ENCODE measurements at regions not wholly inside any gene's neighbourhood (a gene's known extent, or its start where the extent isn't known, plus 50 kb on each side); places are given as distances from the start of the nearest gene placed in this dataset.

DNA sequence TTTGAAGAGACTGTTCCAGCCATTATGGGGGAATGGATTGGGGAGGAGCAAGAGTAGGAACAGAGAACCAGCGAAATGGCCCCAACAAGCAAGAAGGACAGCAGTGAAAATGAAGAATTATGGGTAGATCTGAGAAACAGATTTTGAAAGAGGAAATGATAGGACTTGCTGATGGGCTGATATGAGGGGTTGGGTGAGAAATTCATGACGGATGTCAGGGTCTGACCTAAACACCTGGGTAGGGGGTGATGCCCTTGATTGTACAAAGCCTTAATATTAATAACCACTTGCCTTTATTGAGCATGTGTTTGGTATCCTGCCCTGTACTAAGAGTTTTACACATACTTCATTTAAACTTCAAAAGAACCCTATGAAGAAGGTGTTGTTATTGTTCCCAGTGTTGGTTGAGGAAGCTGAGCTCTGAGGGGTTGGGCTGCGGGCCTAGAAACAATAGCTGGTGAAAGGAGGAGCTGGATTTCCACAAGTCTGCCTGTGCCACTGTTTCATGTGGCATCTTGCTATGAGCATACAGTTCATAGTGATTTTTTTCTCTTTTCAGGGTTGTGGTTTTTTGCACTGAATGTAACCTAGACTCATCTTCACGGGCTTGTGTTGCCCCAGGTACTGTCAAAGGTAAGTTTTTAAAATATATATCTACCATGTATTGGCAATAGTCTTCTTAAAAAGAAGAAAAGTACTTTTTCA lies 61.1 kb upstream of the TNRC6B start:
- Histone ChIP-seq H3K27me3 (ENCODE audit: insufficient read depth) (no peaks in the 10 kb centered on the region), H3K79me2 (ENCODE audit: insufficient read depth) (no peaks in the 10 kb centered on the region), H3K27ac (ENCODE audit: low read depth in 2 of 2, low read length in 1 of 2) (no peak overlapping the region), H3K4me3 (ENCODE audit: low read depth in 2 of 2, low read length in 1 of 2) (no peak overlapping the region), H2AFZ (ENCODE audit: low read depth) (no peak overlapping the region), H3K36me3 (replicated peaks in 1 of 2; ENCODE audit: control insufficient read depth in 1 of 2, insufficient read depth in 2 of 2, low read length in 1 of 2) (no peaks in the 10 kb centered on the region), H3K9ac (no peak overlapping the region), H3K4me2 (no peak overlapping the region), H3K9me2 (no peaks in the 10 kb centered on the region), H4K20me1 (ENCODE audit: insufficient read depth) (no peaks in the 10 kb centered on the region), H3F3A (replicated peaks; ENCODE audit: insufficient read depth) (no peaks in the 10 kb centered on the region), H3K9me3 (no peaks in the 10 kb centered on the region), H3K4me1 (ENCODE audit: control insufficient read depth in 1 of 2, insufficient read depth in 2 of 2, low read depth in 1 of 2, low read length in 1 of 2) (no peaks in the 10 kb centered on the region; a peak in 1 of 4 replicates)
- TF ChIP-seq EZH2phosphoT487 (IDR thresholded peaks at IDR 0.05; ENCODE audit: borderline replicate concordance, low read depth) (no peak), ELF1 (IDR thresholded peaks at IDR 0.05) (no peak), CHD2 (IDR thresholded peaks at IDR 0.05; ENCODE audit: low read length, partially characterized antibody) (no peak), PBX3 (IDR thresholded peaks at IDR 0.05) (no peak)
- no peak for DNase-seq
- CTCF ChIA-PET, result no interaction called here
- POLR2A ChIA-PET, result no interaction called here
- WGBS (ENCODE audit: low lambda C conversion rate), result 84% methylated on average over 4 of the region's 4 CpGs

DNA sequence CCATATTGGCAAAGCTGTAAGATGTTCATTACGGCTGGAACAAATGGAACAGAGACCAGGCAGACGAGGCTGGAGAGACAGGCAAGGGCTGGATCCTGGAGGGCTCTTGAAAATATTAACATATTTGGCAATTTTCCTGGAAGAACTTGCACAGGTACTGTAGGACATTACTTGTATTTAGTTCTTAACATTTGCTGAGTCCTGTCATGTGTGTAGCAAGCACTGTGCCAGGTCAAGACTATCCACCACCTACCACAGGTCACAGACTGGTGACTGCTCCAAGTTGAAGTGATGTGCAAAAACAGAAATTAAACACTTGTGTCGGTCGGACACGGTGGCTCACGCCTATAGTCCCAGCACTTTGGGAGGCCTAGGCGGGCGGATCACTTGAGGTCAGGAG lies 58.7 kb upstream of the TNRC6B start:
- H4K20me1 ChIP-seq (ENCODE audit: insufficient read depth), result no peaks in the 10 kb centered on the region
- no peak for DNase-seq
- no peak overlapping the region for H3K9ac ChIP-seq
- H3K4me3 ChIP-seq (ENCODE audit: low read depth in 2 of 2, low read length in 1 of 2), result no peak overlapping the region
- no peak overlapping the region for H3K4me2 ChIP-seq
- ChIA-PET POLR2A (no interaction called here), CTCF (no interaction called here)
- no peak overlapping the region for H2AFZ ChIP-seq (ENCODE audit: low read depth)
- no peaks in the 10 kb centered on the region for H3K27me3 ChIP-seq (ENCODE audit: insufficient read depth)
- peaks cover 0 to 3% of the 10 kb centered on the region in 2 experiments; a peak in 1 of 4 replicates for H3K4me1 ChIP-seq (ENCODE audit: control insufficient read depth in 1 of 2, insufficient read depth in 2 of 2, low read depth in 1 of 2, low read length in 1 of 2)
- H3K9me3 ChIP-seq, result no peaks in the 10 kb centered on the region
- no peaks in the 10 kb centered on the region for H3K9me2 ChIP-seq
- no peak for TF ChIP-seq RAD21 (IDR thresholded peaks at IDR 0.05; ENCODE audit: low read length)
- H3K27ac ChIP-seq (ENCODE audit: low read depth in 2 of 2, low read length in 1 of 2), result no peak overlapping the region
- no peaks in the 10 kb centered on the region for H3K79me2 ChIP-seq (ENCODE audit: insufficient read depth)
- WGBS (ENCODE audit: low lambda C conversion rate), result 98% methylated on average over 8 of the region's 8 CpGs
- no peaks in the 10 kb centered on the region for H3K36me3 ChIP-seq (replicated peaks in 1 of 2; ENCODE audit: control insufficient read depth in 1 of 2, insufficient read depth in 2 of 2, low read length in 1 of 2)
- H3F3A ChIP-seq (replicated peaks; ENCODE audit: insufficient read depth), result no peaks in the 10 kb centered on the region

- CTCF ChIA-PET, result no interaction called here
- H2AFZ ChIP-seq (ENCODE audit: low read depth), result no peak overlapping the region
- H3K27me3 ChIP-seq (ENCODE audit: insufficient read depth), result no peaks in the 10 kb centered on the region
- POLR2A ChIA-PET, result no interaction called here
- no peaks in the 10 kb centered on the region for H3K36me3 ChIP-seq (replicated peaks in 1 of 2; ENCODE audit: control insufficient read depth in 1 of 2, insufficient read depth in 2 of 2, low read length in 1 of 2)
- no peak overlapping the region for H3K4me2 ChIP-seq
- H4K20me1 ChIP-seq (ENCODE audit: insufficient read depth), result no peaks in the 10 kb centered on the region
- no peaks in the 10 kb centered on the region for H3K9me2 ChIP-seq
- no peaks in the 10 kb centered on the region for H3F3A ChIP-seq (replicated peaks; ENCODE audit: insufficient read depth)
- H3K4me1 ChIP-seq (ENCODE audit: control insufficient read depth in 1 of 2, insufficient read depth in 2 of 2, low read depth in 1 of 2, low read length in 1 of 2), result peaks cover 0 to 3% of the 10 kb centered on the region in 2 experiments; a peak in 1 of 4 replicates
- DNase-seq, result no peak
- WGBS (ENCODE audit: low lambda C conversion rate), result 99% methylated on average over 4 of the region's 4 CpGs
- no peak overlapping the region for H3K9ac ChIP-seq
- H3K9me3 ChIP-seq, result no peaks in the 10 kb centered on the region
- H3K27ac ChIP-seq (ENCODE audit: low read depth in 2 of 2, low read length in 1 of 2), result no peak overlapping the region
- TF ChIP-seq PBX3 (IDR thresholded peaks at IDR 0.05) (no peak), EZH2phosphoT487 (IDR thresholded peaks at IDR 0.05; ENCODE audit: borderline replicate concordance, low read depth) (no peak), GABPA (IDR thresholded peaks at IDR 0.05; ENCODE audit: low read depth) (no peak), SMC3 (IDR thresholded peaks at IDR 0.05; ENCODE audit: low read depth, low read length) (no peak), POLR2AphosphoS5 (IDR thresholded peaks at IDR 0.05; ENCODE audit: low read depth, low read length) (no peak), RCOR1 (IDR thresholded peaks at IDR 0.05; ENCODE audit: low read length) (no peak), TCF12 (IDR thresholded peaks at IDR 0.05) (no peak), TAF1 (IDR thresholded peaks at IDR 0.05; ENCODE audit: borderline replicate concordance, low read depth, low read length) (no peak), ZBTB33 (IDR thresholded peaks at IDR 0.05; ENCODE audit: borderline replicate concordance, low read depth) (no peak)
- TF ChIP-seq, protein P1, sequence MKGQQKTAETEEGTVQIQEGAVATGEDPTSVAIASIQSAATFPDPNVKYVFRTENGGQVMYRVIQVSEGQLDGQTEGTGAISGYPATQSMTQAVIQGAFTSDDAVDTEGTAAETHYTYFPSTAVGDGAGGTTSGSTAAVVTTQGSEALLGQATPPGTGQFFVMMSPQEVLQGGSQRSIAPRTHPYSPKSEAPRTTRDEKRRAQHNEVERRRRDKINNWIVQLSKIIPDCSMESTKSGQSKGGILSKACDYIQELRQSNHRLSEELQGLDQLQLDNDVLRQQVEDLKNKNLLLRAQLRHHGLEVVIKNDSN (IDR thresholded peaks at IDR 0.05; ENCODE audit: borderline replicate concordance, low read depth), result no peak
- H3K4me3 ChIP-seq (ENCODE audit: low read depth in 2 of 2, low read length in 1 of 2), result no peak overlapping the region
- no peaks in the 10 kb centered on the region for H3K79me2 ChIP-seq (ENCODE audit: insufficient read depth)
Observed at GRCh38 chr22:40120848-40121247, 56.9 kb upstream of the TNRC6B start.
